ENCODE measurements at regions not wholly inside any gene's neighbourhood (a gene's known extent, or its start where the extent isn't known, plus 50 kb on each side); places are given as distances from the start of the nearest gene placed in this dataset.
"Not testable (repeated sequence)": the region's sequence is repeated elsewhere in the genome, so short reads cannot be mapped to it uniquely, and the experiment has no call there.

- not testable (repeated sequence) for TF ChIP-seq POLR2A, CTCF (IDR thresholded peaks at IDR 0.05)
These were observed 525.4 kb downstream of the RERGL start for GRCh38 chr12:17564630-17565029.
